Activated CD4-positive, alpha-beta T cell treated with anti-CD3 and anti-CD28 coated beads, Interleukin-2, amount 10 ng/mL, durations not matched to agents 7 days and 5 days (primary cell): ENCODE measurements at regions not wholly inside any gene's neighbourhood (a gene's known extent, or its start where the extent isn't known, plus 50 kb on each side); places are given as distances from the start of the nearest gene placed in this dataset.

Experiments used
- CTCF ChIA-PET: fragments of 350-600 bp; sonication (Branson Sonifier 250); formaldehyde crosslinking; loops from one replicate; lab custom pipeline; 2021; ENCODE audit warnings: antibody characterized with exemption; lab: Charles Lee
- POLR2A ChIA-PET: fragments of 350-600 bp; sonication (Branson Sonifier 250); formaldehyde crosslinking; loops from one replicate; lab custom pipeline; 2021; ENCODE audit warnings: antibody characterized with exemption; lab: Charles Lee
- DNase-seq: peaks from one replicate; pipeline ENCODE4 v3.0.0-alpha.2; 2020
- H3K27ac Mint-ChIP-seq: one replicate; pipeline ENCODE4 v1.8.0; 2021; ENCODE audit warnings: mild to moderate bottlenecking, moderate library complexity, mixed read lengths
- H3K27me3 Mint-ChIP-seq: one replicate; pipeline ENCODE4 v1.8.0; 2021; ENCODE audit warnings: mixed read lengths
- H3K36me3 Mint-ChIP-seq: one replicate; pipeline ENCODE4 v1.8.0; 2021; ENCODE audit warnings: low read depth, mixed read lengths
- H3K4me1 Mint-ChIP-seq: one replicate; pipeline ENCODE4 v1.8.0; 2021; ENCODE audit warnings: mixed read lengths
- H3K4me3 Mint-ChIP-seq: one replicate; pipeline ENCODE4 v1.8.0; 2021; ENCODE audit warnings: mild to moderate bottlenecking, moderate library complexity, mixed read lengths
- H3K9me3 Mint-ChIP-seq: one replicate; pipeline ENCODE4 v1.8.0; 2021; ENCODE audit warnings: mixed read lengths

GRCh38 chr13:104099750-104100149 is 1033.5 kb upstream of the SLC10A2 start:
- no peak overlapping the region for H3K4me3 Mint-ChIP-seq
- ChIA-PET POLR2A (no interaction called here), CTCF (no interaction called here)
- no peaks in the 10 kb centered on the region for H3K4me1 Mint-ChIP-seq
- no peak for DNase-seq
- no peaks in the 10 kb centered on the region for H3K36me3 Mint-ChIP-seq
- H3K27me3 Mint-ChIP-seq: no peaks in the 10 kb centered on the region
- peaks cover 3% of the 10 kb centered on the region for H3K9me3 Mint-ChIP-seq
- H3K27ac Mint-ChIP-seq: no peak overlapping the region

- Mint-ChIP-seq H3K4me1 (no peaks in the 10 kb centered on the region), H3K27ac (no peak overlapping the region), H3K36me3 (no peaks in the 10 kb centered on the region), H3K9me3 (peaks cover 3% of the 10 kb centered on the region), H3K27me3 (no peaks in the 10 kb centered on the region), H3K4me3 (no peak overlapping the region)
- DNase-seq: no peak
- CTCF ChIA-PET: no interaction called here
- POLR2A ChIA-PET: no interaction called here
Measured at GRCh38 chr13:104098421-104098820, 1032.2 kb upstream of the SLC10A2 start.

- POLR2A ChIA-PET: no interaction called here
- CTCF ChIA-PET: no interaction called here
- Mint-ChIP-seq H3K27me3 (no peaks in the 10 kb centered on the region), H3K27ac (no peak overlapping the region), H3K9me3 (peaks cover 12% of the 10 kb centered on the region), H3K36me3 (no peaks in the 10 kb centered on the region), H3K4me1 (no peaks in the 10 kb centered on the region), H3K4me3 (no peak overlapping the region)
- DNase-seq: no peak
Measured at GRCh38 chr13:104086759-104087158, 1020.5 kb upstream of the SLC10A2 start.

GRCh38 chr13:104086210-104086609 is 1020.0 kb upstream of the SLC10A2 start:
- ChIA-PET CTCF (no interaction called here), POLR2A (no interaction called here)
- Mint-ChIP-seq H3K27ac (no peak overlapping the region), H3K4me1 (no peaks in the 10 kb centered on the region), H3K9me3 (peaks cover 12% of the 10 kb centered on the region), H3K36me3 (no peaks in the 10 kb centered on the region), H3K4me3 (no peak overlapping the region), H3K27me3 (no peaks in the 10 kb centered on the region)
- no peak for DNase-seq

GRCh38 chr13:104085611-104086010 is 1019.4 kb upstream of the SLC10A2 start:
- no peaks in the 10 kb centered on the region for H3K36me3 Mint-ChIP-seq
- H3K27ac Mint-ChIP-seq: no peak overlapping the region
- H3K27me3 Mint-ChIP-seq: no peaks in the 10 kb centered on the region
- H3K9me3 Mint-ChIP-seq: peaks cover 12% of the 10 kb centered on the region
- ChIA-PET CTCF (no interaction called here), POLR2A (no interaction called here)
- no peaks in the 10 kb centered on the region for H3K4me1 Mint-ChIP-seq
- H3K4me3 Mint-ChIP-seq: no peak overlapping the region
- no peak for DNase-seq

- POLR2A ChIA-PET: no interaction called here
- Mint-ChIP-seq H3K4me3 (no peak overlapping the region), H3K27me3 (no peaks in the 10 kb centered on the region), H3K36me3 (no peaks in the 10 kb centered on the region), H3K9me3 (peaks cover 2% of the 10 kb centered on the region), H3K27ac (no peak overlapping the region), H3K4me1 (no peaks in the 10 kb centered on the region)
- DNase-seq: no peak
- CTCF ChIA-PET: no interaction called here
Measured at GRCh38 chr13:104074326-104074725, 1008.1 kb upstream of the SLC10A2 start.

- H3K4me3 Mint-ChIP-seq: no peak overlapping the region
- no peak for DNase-seq
- no peaks in the 10 kb centered on the region for H3K27me3 Mint-ChIP-seq
- H3K9me3 Mint-ChIP-seq: peaks cover 2% of the 10 kb centered on the region
- ChIA-PET CTCF (no interaction called here), POLR2A (no interaction called here)
- no peaks in the 10 kb centered on the region for H3K36me3 Mint-ChIP-seq
- no peaks in the 10 kb centered on the region for H3K4me1 Mint-ChIP-seq
- H3K27ac Mint-ChIP-seq: no peak overlapping the region
Measured at GRCh38 chr13:104071806-104072205, 1005.6 kb upstream of the SLC10A2 start.

- Mint-ChIP-seq H3K36me3 (no peaks in the 10 kb centered on the region), H3K4me3 (no peak overlapping the region), H3K27me3 (no peaks in the 10 kb centered on the region), H3K27ac (no peak overlapping the region), H3K4me1 (no peaks in the 10 kb centered on the region), H3K9me3 (peaks cover 2% of the 10 kb centered on the region)
- ChIA-PET CTCF (no interaction called here), POLR2A (no interaction called here)
- no peak for DNase-seq
Measured at GRCh38 chr13:104065328-104065727, 999.1 kb upstream of the SLC10A2 start.

GRCh38 chr13:104057861-104058260 is 991.6 kb upstream of the SLC10A2 start:
- Mint-ChIP-seq H3K27ac (no peak overlapping the region), H3K36me3 (no peaks in the 10 kb centered on the region), H3K4me3 (no peak overlapping the region), H3K27me3 (no peaks in the 10 kb centered on the region), H3K4me1 (no peaks in the 10 kb centered on the region), H3K9me3 (peaks cover 3% of the 10 kb centered on the region)
- CTCF ChIA-PET: no interaction called here
- DNase-seq: no peak
- POLR2A ChIA-PET: no interaction called here

- ChIA-PET CTCF (no interaction called here), POLR2A (no interaction called here)
- DNase-seq: no peak
- Mint-ChIP-seq H3K27me3 (no peaks in the 10 kb centered on the region), H3K9me3 (no peaks in the 10 kb centered on the region), H3K4me3 (no peak overlapping the region), H3K27ac (no peak overlapping the region), H3K4me1 (no peaks in the 10 kb centered on the region), H3K36me3 (no peaks in the 10 kb centered on the region)
Measured at GRCh38 chr13:104045907-104046306, 979.7 kb upstream of the SLC10A2 start.

GRCh38 chr13:104043184-104043583 is 977.0 kb upstream of the SLC10A2 start:
- ChIA-PET CTCF (interaction anchor here (0.7 kb wide), 1 partner anchor 20 kb away, joined by 3 read pairs; no protein-coding TSS in a partner anchor), POLR2A (no interaction called here)
- Mint-ChIP-seq H3K4me1 (no peaks in the 10 kb centered on the region), H3K9me3 (peaks cover 4% of the 10 kb centered on the region), H3K27ac (no peak overlapping the region), H3K27me3 (no peaks in the 10 kb centered on the region), H3K36me3 (no peaks in the 10 kb centered on the region), H3K4me3 (no peak overlapping the region)
- no peak for DNase-seq

- Mint-ChIP-seq H3K4me1 (no peaks in the 10 kb centered on the region), H3K4me3 (no peak overlapping the region), H3K36me3 (no peaks in the 10 kb centered on the region), H3K9me3 (peaks cover 2% of the 10 kb centered on the region), H3K27ac (no peak overlapping the region), H3K27me3 (no peaks in the 10 kb centered on the region)
- CTCF ChIA-PET: no interaction called here
- POLR2A ChIA-PET: no interaction called here
- no peak for DNase-seq
Measured at GRCh38 chr13:104034891-104035290, 968.7 kb upstream of the SLC10A2 start.

GRCh38 chr13:104025303-104025702 is 959.1 kb upstream of the SLC10A2 start:
- ChIA-PET CTCF (no interaction called here), POLR2A (no interaction called here)
- no peak for DNase-seq
- no peak overlapping the region for H3K4me3 Mint-ChIP-seq
- peaks cover 2% of the 10 kb centered on the region for H3K9me3 Mint-ChIP-seq
- H3K36me3 Mint-ChIP-seq: no peaks in the 10 kb centered on the region
- no peak overlapping the region for H3K27ac Mint-ChIP-seq
- H3K27me3 Mint-ChIP-seq: no peaks in the 10 kb centered on the region
- H3K4me1 Mint-ChIP-seq: no peaks in the 10 kb centered on the region

- H3K36me3 Mint-ChIP-seq: no peaks in the 10 kb centered on the region
- no peak overlapping the region for H3K4me3 Mint-ChIP-seq
- CTCF ChIA-PET: no interaction called here
- no peak for DNase-seq
- H3K27ac Mint-ChIP-seq: no peak overlapping the region
- peaks cover 2% of the 10 kb centered on the region for H3K9me3 Mint-ChIP-seq
- no peaks in the 10 kb centered on the region for H3K4me1 Mint-ChIP-seq
- POLR2A ChIA-PET: no interaction called here
- H3K27me3 Mint-ChIP-seq: no peaks in the 10 kb centered on the region
Measured at GRCh38 chr13:104024416-104025170, 958.4 kb upstream of the SLC10A2 start.
